ENCODE measurements at regions not wholly inside any gene's neighbourhood (a gene's known extent, or its start where the extent isn't known, plus 50 kb on each side); places are given as distances from the start of the nearest gene placed in this dataset.
"Not testable (repeated sequence)": the region's sequence is repeated elsewhere in the genome, so short reads cannot be mapped to it uniquely, and the experiment has no call there.

GRCh38 chr3:132124096-132124495 lies 89.3 kb upstream of the CPNE4 start:
- POLR2A ChIA-PET = no interaction called here
- DNase-seq = no peak
- no peaks in the 10 kb centered on the region for H3K27me3 ChIP-seq (ENCODE audit: control insufficient read depth in 2 of 2, insufficient read depth in 2 of 2, low read length in 2 of 2)

GRCh38 chr3:132124651-132125284 lies 90.0 kb upstream of the CPNE4 start:
- peaks cover 0 to 11% (median 3%) of the 10 kb centered on the region in 11 donors for H3K9me3 Mint-ChIP-seq
- intact Hi-C loops (cut with micrococcal nuclease) = no loop called here
- Histone ChIP-seq H3K27me3 (ENCODE audit: control insufficient read depth in 2 of 2, insufficient read depth in 2 of 2, low read length in 2 of 2) (no peaks in the 10 kb centered on the region), H3K4me1 (ENCODE audit: control insufficient read depth in 2 of 2, insufficient read depth in 2 of 2, low read length in 2 of 2) (no peaks in the 10 kb centered on the region), H3K27ac (ENCODE audit: low read depth, low read length) (no peak overlapping the region), H3K36me3 (ENCODE audit: control insufficient read depth in 2 of 3, insufficient read depth in 3 of 3, low read length in 3 of 3) (no peaks in the 10 kb centered on the region), H3K4me3 (ENCODE audit: low read length) (no peak overlapping the region), H3K9me3 (ENCODE audit: control insufficient read depth in 2 of 3, low read length in 3 of 3) (no peaks in the 10 kb centered on the region)
- ChIA-PET CTCF (no interaction called here), POLR2A (no interaction called here)
- DNase-seq (no peak), ATAC-seq (no peak)
- H3K4me1 Mint-ChIP-seq = no peaks in the 10 kb centered on the region
- H3K36me3 Mint-ChIP-seq = no peaks in the 10 kb centered on the region
- no peak overlapping the region for H3K4me3 Mint-ChIP-seq
- no peak overlapping the region for H3K27ac Mint-ChIP-seq
- peaks cover 0 to 22% (median 5%) of the 10 kb centered on the region in 5 donors for H3K27me3 Mint-ChIP-seq

More at GRCh38 chr3:132124096-132124495, 89.3 kb upstream of the CPNE4 start:
- Mint-ChIP-seq H3K36me3 (no peaks in the 10 kb centered on the region), H3K9me3 (peaks cover 0 to 12% (median 3%) of the 10 kb centered on the region in 11 donors), H3K4me3 (no peak overlapping the region), H3K4me1 (no peaks in the 10 kb centered on the region), H3K27ac (no peak overlapping the region), H3K27me3 (peaks cover 0 to 23% (median 5%) of the 10 kb centered on the region in 5 donors)
- H3K36me3 ChIP-seq (ENCODE audit: control insufficient read depth in 2 of 3, insufficient read depth in 3 of 3, low read length in 3 of 3) = no peaks in the 10 kb centered on the region
- intact Hi-C loops (cut with micrococcal nuclease) = no loop called here
- no peak overlapping the region for H3K4me3 ChIP-seq (ENCODE audit: low read length)
- ATAC-seq = no peak
- CTCF ChIA-PET = no interaction called here
- H3K4me1 ChIP-seq (ENCODE audit: control insufficient read depth in 2 of 2, insufficient read depth in 2 of 2, low read length in 2 of 2) = no peaks in the 10 kb centered on the region
- H3K9me3 ChIP-seq (ENCODE audit: control insufficient read depth in 2 of 3, low read length in 3 of 3) = no peaks in the 10 kb centered on the region
- H3K27ac ChIP-seq (ENCODE audit: low read depth, low read length) = no peak overlapping the region

- Mint-ChIP-seq H3K4me3 (no peak overlapping the region), H3K4me1 (no peaks in the 10 kb centered on the region), H3K27me3 (peaks cover 0 to 28% (median 16%) of the 10 kb centered on the region in 5 donors), H3K9me3 (peaks cover 0 to 14% (median 2%) of the 10 kb centered on the region in 11 donors), H3K27ac (no peak overlapping the region), H3K36me3 (no peaks in the 10 kb centered on the region)
- intact Hi-C loops (cut with micrococcal nuclease) = no loop called here
- no peaks in the 10 kb centered on the region for H3K27me3 ChIP-seq (ENCODE audit: control insufficient read depth in 2 of 2, insufficient read depth in 2 of 2, low read length in 2 of 2)
- ChIA-PET POLR2A (no interaction called here), CTCF (no interaction called here)
- no peaks in the 10 kb centered on the region for H3K9me3 ChIP-seq (ENCODE audit: control insufficient read depth in 2 of 3, low read length in 3 of 3)
- DNase-seq (no peak), ATAC-seq (no peak)
- H3K36me3 ChIP-seq (ENCODE audit: control insufficient read depth in 2 of 3, insufficient read depth in 3 of 3, low read length in 3 of 3) = no peaks in the 10 kb centered on the region
- no peak overlapping the region for H3K4me3 ChIP-seq (ENCODE audit: low read length)
- no peak overlapping the region for H3K27ac ChIP-seq (ENCODE audit: low read depth, low read length)
- no peaks in the 10 kb centered on the region for H3K4me1 ChIP-seq (ENCODE audit: control insufficient read depth in 2 of 2, insufficient read depth in 2 of 2, low read length in 2 of 2)
These were observed 99.8 kb upstream of the CPNE4 start for GRCh38 chr3:132134611-132135010.

DNA sequence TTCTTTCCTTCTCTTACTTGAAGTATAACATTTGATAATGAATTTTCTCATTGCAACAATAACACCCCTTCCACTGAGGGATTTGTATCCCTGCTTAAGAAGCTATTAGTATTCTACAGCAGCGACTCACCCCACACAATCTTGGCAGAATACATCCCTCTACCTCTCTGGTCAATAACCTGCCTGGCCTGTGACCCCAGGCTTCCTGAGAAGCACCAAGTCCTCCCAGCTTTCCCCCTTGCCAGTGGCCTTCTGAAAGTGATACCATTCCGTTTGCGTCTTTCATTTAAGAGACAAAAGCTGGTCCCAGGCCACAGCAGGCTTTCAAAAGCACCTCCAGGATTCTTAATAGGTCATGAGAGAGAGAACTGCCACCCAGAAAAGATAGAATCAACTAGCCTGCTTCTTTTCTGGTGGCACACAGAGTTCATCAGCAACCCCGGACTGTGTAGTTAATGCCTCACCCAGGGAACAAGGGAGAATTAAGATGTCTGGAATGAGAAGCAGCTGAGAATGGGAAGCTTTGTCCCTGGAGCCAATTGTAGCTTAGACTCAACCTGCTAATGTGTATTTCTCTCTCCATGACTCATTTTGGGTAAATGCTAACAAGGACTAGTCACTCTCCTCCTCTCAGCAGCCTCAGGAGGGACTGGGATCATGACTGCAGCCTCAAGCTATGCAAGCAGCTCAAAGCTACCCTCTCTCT lies 101.0 kb upstream of the CPNE4 start:
- POLR2A ChIA-PET = no interaction called here
- H3K27me3 Mint-ChIP-seq = peaks cover 0 to 28% (median 16%) of the 10 kb centered on the region in 5 donors
- ATAC-seq = no peak
- no peaks in the 10 kb centered on the region for H3K4me1 Mint-ChIP-seq
- DNase-seq = no peak
- Histone ChIP-seq H3K27me3 (ENCODE audit: control insufficient read depth in 2 of 2, insufficient read depth in 2 of 2, low read length in 2 of 2) (no peaks in the 10 kb centered on the region), H3K4me1 (ENCODE audit: control insufficient read depth in 2 of 2, insufficient read depth in 2 of 2, low read length in 2 of 2) (no peaks in the 10 kb centered on the region), H3K36me3 (ENCODE audit: control insufficient read depth in 2 of 3, insufficient read depth in 3 of 3, low read length in 3 of 3) (no peaks in the 10 kb centered on the region), H3K27ac (ENCODE audit: low read depth, low read length) (no peak overlapping the region), H3K4me3 (ENCODE audit: low read length) (no peak overlapping the region), H3K9me3 (ENCODE audit: control insufficient read depth in 2 of 3, low read length in 3 of 3) (no peaks in the 10 kb centered on the region)
- no peaks in the 10 kb centered on the region for H3K36me3 Mint-ChIP-seq
- peaks cover 0 to 17% (median 2%) of the 10 kb centered on the region in 11 donors for H3K9me3 Mint-ChIP-seq
- no peak overlapping the region for H3K4me3 Mint-ChIP-seq
- CTCF ChIA-PET = no interaction called here
- H3K27ac Mint-ChIP-seq = no peak overlapping the region
- intact Hi-C loops (cut with micrococcal nuclease) = no loop called here

GRCh38 chr3:132136334-132136716 lies 101.5 kb upstream of the CPNE4 start:
- DNase-seq (no peak), ATAC-seq (no peak)
- Mint-ChIP-seq H3K4me3 (no peak overlapping the region), H3K27me3 (peaks cover 0 to 28% (median 16%) of the 10 kb centered on the region in 5 donors), H3K36me3 (no peaks in the 10 kb centered on the region), H3K9me3 (peaks cover 0 to 17% (median 2%) of the 10 kb centered on the region in 11 donors), H3K27ac (no peak overlapping the region), H3K4me1 (no peaks in the 10 kb centered on the region)
- Histone ChIP-seq H3K4me3 (ENCODE audit: low read length) (no peak overlapping the region), H3K9me3 (ENCODE audit: control insufficient read depth in 2 of 3, low read length in 3 of 3) (no peaks in the 10 kb centered on the region), H3K36me3 (ENCODE audit: control insufficient read depth in 2 of 3, insufficient read depth in 3 of 3, low read length in 3 of 3) (no peaks in the 10 kb centered on the region), H3K4me1 (ENCODE audit: control insufficient read depth in 2 of 2, insufficient read depth in 2 of 2, low read length in 2 of 2) (no peaks in the 10 kb centered on the region), H3K27ac (ENCODE audit: low read depth, low read length) (no peak overlapping the region), H3K27me3 (ENCODE audit: control insufficient read depth in 2 of 2, insufficient read depth in 2 of 2, low read length in 2 of 2) (no peaks in the 10 kb centered on the region)
- CTCF ChIA-PET = no interaction called here
- POLR2A ChIA-PET = no interaction called here
- intact Hi-C loops (cut with micrococcal nuclease) = no loop called here

- intact Hi-C loops (cut with micrococcal nuclease); DNase-seq; H3K36me3 ChIP-seq (ENCODE audit: control insufficient read depth in 2 of 3, insufficient read depth in 3 of 3, low read length in 3 of 3); H3K27ac ChIP-seq (ENCODE audit: low read depth, low read length); ATAC-seq; H3K4me3 Mint-ChIP-seq; H3K4me3 ChIP-seq (ENCODE audit: low read length); H3K27me3 ChIP-seq (ENCODE audit: control insufficient read depth in 2 of 2, insufficient read depth in 2 of 2, low read length in 2 of 2); CTCF ChIA-PET; H3K4me1 ChIP-seq (ENCODE audit: control insufficient read depth in 2 of 2, insufficient read depth in 2 of 2, low read length in 2 of 2); H3K9me3 ChIP-seq (ENCODE audit: control insufficient read depth in 2 of 3, low read length in 3 of 3); POLR2A ChIA-PET; H3K4me1 Mint-ChIP-seq; H3K36me3 Mint-ChIP-seq; H3K27ac Mint-ChIP-seq: not testable (repeated sequence)
- H3K9me3 Mint-ChIP-seq = peaks cover 0 to 17% (median 2%) of the 10 kb centered on the region in 11 donors
- H3K27me3 Mint-ChIP-seq = peaks cover 0 to 28% (median 16%) of the 10 kb centered on the region in 5 donors
These were observed 102.1 kb upstream of the CPNE4 start for GRCh38 chr3:132136902-132137301.

- Histone ChIP-seq H3K9me3 (ENCODE audit: control insufficient read depth in 2 of 3, low read length in 3 of 3) (no peaks in the 10 kb centered on the region), H3K4me1 (ENCODE audit: control insufficient read depth in 2 of 2, insufficient read depth in 2 of 2, low read length in 2 of 2) (no peaks in the 10 kb centered on the region), H3K4me3 (ENCODE audit: low read length) (no peak overlapping the region), H3K27ac (ENCODE audit: low read depth, low read length) (no peak overlapping the region), H3K27me3 (ENCODE audit: control insufficient read depth in 2 of 2, insufficient read depth in 2 of 2, low read length in 2 of 2) (no peaks in the 10 kb centered on the region), H3K36me3 (ENCODE audit: control insufficient read depth in 2 of 3, insufficient read depth in 3 of 3, low read length in 3 of 3) (no peaks in the 10 kb centered on the region)
- H3K27ac Mint-ChIP-seq = no peak overlapping the region
- intact Hi-C loops (cut with micrococcal nuclease) = no loop called here
- DNase-seq (no peak), ATAC-seq (no peak)
- H3K36me3 Mint-ChIP-seq = no peaks in the 10 kb centered on the region
- H3K4me3 Mint-ChIP-seq = no peak overlapping the region
- no peaks in the 10 kb centered on the region for H3K4me1 Mint-ChIP-seq
- H3K9me3 Mint-ChIP-seq = peaks cover 0 to 3% (median 0%) of the 10 kb centered on the region in 11 donors
- ChIA-PET CTCF (no interaction called here), POLR2A (no interaction called here)
- peaks cover 0 to 15% (median 4%) of the 10 kb centered on the region in 5 donors for H3K27me3 Mint-ChIP-seq
These were observed 111.0 kb upstream of the CPNE4 start for GRCh38 chr3:132145833-132146232.

Data from naive thymus-derived CD4-positive, alpha-beta T cell (primary cell).